Hepatocyte (in vitro differentiated cells): ENCODE measurements at regions not wholly inside any gene's neighbourhood (a gene's known extent, or its start where the extent isn't known, plus 50 kb on each side); places are given as distances from the start of the nearest gene placed in this dataset.

Experiments used
- EZH2 ChIP-seq: fragments of 200-600 bp; sonication (generic); IDR thresholded peaks from 2 replicates; pipeline ENCODE4 v1.6.1; 2016; ENCODE audit warnings: antibody characterized with exemption, mild to moderate bottlenecking, borderline replicate concordance
- TF ChIP-seq, protein P1 (sequence below): fragments of 200-600 bp; sonication (generic); IDR thresholded peaks from 2 replicates; pipeline ENCODE4 v1.5.1; 2016; ENCODE audit warnings: antibody characterized with exemption, mild to moderate bottlenecking; ENCODE audit not compliant: poor library complexity

DNA sequence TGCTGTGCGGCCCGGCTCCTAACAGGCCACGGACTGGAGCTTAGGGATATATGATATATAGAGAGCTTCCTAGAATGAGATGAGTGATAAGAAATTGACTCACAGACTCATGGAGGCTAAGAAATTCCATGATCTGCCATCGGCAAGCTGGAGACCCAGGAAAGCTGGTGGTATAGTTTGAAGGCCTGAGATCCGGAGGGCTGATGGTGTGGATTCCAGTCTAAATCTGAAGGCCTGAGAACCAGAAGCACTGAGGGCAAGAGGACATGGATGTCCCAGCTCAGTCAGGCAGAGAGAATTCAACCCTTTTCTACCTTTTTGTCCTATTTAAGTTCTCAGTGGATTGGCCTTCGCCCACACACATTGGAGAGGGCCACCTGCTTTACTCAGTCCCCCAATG lies 564.8 kb downstream of the TBC1D22A start:
- TF ChIP-seq, protein P1, sequence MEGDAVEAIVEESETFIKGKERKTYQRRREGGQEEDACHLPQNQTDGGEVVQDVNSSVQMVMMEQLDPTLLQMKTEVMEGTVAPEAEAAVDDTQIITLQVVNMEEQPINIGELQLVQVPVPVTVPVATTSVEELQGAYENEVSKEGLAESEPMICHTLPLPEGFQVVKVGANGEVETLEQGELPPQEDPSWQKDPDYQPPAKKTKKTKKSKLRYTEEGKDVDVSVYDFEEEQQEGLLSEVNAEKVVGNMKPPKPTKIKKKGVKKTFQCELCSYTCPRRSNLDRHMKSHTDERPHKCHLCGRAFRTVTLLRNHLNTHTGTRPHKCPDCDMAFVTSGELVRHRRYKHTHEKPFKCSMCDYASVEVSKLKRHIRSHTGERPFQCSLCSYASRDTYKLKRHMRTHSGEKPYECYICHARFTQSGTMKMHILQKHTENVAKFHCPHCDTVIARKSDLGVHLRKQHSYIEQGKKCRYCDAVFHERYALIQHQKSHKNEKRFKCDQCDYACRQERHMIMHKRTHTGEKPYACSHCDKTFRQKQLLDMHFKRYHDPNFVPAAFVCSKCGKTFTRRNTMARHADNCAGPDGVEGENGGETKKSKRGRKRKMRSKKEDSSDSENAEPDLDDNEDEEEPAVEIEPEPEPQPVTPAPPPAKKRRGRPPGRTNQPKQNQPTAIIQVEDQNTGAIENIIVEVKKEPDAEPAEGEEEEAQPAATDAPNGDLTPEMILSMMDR, result no peak
- no peak for TF ChIP-seq EZH2
